ENCODE measurements at regions not wholly inside any gene's neighbourhood (a gene's known extent, or its start where the extent isn't known, plus 50 kb on each side); places are given as distances from the start of the nearest gene placed in this dataset.

DNA sequence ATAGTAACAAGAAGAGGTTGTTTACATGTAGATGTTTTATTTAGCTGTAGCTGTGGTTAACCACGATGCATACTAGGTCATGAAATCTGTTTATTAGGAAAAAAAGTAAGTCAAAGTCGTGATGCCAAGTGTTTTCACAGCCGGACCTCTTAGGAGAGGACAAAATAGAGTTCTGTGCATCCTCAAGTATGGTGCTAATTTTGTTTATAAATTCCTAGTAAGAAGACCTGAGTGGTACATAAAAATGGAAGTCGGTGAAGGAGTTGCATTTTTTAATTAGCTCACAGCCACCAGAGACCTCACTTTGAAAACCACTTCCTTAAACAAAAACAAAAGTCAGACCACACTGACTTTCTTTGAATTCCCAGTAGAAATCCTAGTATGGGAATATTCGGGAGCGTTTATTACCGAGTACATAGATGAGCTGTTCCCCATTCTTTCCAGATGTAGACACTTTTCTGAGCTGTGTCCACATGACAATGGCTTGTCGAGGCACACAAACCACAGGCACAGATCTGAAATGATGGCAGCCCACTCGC, 143.6 kb upstream of the UBE2E1 start:
- TF ChIP-seq, protein P1, sequence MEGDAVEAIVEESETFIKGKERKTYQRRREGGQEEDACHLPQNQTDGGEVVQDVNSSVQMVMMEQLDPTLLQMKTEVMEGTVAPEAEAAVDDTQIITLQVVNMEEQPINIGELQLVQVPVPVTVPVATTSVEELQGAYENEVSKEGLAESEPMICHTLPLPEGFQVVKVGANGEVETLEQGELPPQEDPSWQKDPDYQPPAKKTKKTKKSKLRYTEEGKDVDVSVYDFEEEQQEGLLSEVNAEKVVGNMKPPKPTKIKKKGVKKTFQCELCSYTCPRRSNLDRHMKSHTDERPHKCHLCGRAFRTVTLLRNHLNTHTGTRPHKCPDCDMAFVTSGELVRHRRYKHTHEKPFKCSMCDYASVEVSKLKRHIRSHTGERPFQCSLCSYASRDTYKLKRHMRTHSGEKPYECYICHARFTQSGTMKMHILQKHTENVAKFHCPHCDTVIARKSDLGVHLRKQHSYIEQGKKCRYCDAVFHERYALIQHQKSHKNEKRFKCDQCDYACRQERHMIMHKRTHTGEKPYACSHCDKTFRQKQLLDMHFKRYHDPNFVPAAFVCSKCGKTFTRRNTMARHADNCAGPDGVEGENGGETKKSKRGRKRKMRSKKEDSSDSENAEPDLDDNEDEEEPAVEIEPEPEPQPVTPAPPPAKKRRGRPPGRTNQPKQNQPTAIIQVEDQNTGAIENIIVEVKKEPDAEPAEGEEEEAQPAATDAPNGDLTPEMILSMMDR (optimal IDR thresholded peaks at IDR 0.05 in 1 of 3, IDR thresholded peaks at IDR 0.05 in 1 of 3, conservative IDR thresholded peaks at IDR 0.05 in 1 of 3; ENCODE audit: extremely low read depth in 1 of 3, insufficient read depth in 2 of 3, low read length in 3 of 3): no peak
- TF ChIP-seq EZH2 (IDR thresholded peaks at IDR 0.05; ENCODE audit: low read length): no peak

All from keratinocyte (primary cell).